Natural killer cell (primary cell): ENCODE measurements at regions not wholly inside any gene's neighbourhood (a gene's known extent, or its start where the extent isn't known, plus 50 kb on each side); places are given as distances from the start of the nearest gene placed in this dataset.

ENCODE experiments used
- ATAC-seq, 3 donors: fragments of 150-1000 bp in 2 of 3; fragments of 200-7000 bp in 1 of 3; cut with Tn5 transposase; 1 replicate in 1 of 3; 2 replicates in 2 of 3; pipeline ENCODE4 v1.10.0; 2021; ENCODE audit warnings: mild to moderate bottlenecking in 2 of 3, moderate library complexity in 2 of 3
- DNase-seq, 2 donors: peaks; one replicate each; pipeline versions ENCODE4 v3.0.0 to v3.0.0-alpha.2; 2013 to 2021; ENCODE audit warnings: mixed read lengths in 1 of 2
- H3K27ac ChIP-seq: one replicate; pipeline ENCODE4 v1.5.1; 2013; ENCODE audit warnings: mild to moderate bottlenecking, low read length
- H3K27me3 ChIP-seq: one replicate; pipeline ENCODE4 v1.6.1; 2013; ENCODE audit warnings: low read length; ENCODE audit not compliant: control insufficient read depth, insufficient read depth
- H3K36me3 ChIP-seq: one replicate; pipeline ENCODE4 v1.6.1; 2013; ENCODE audit warnings: low read length; ENCODE audit not compliant: control insufficient read depth, insufficient read depth
- H3K4me1 ChIP-seq: one replicate; pipeline ENCODE4 v1.6.1; 2013; ENCODE audit warnings: low read length; ENCODE audit not compliant: control insufficient read depth, insufficient read depth
- H3K4me3 ChIP-seq: one replicate; pipeline ENCODE4 v1.5.1; 2013; ENCODE audit warnings: low read length
- H3K9me3 ChIP-seq: one replicate; pipeline ENCODE4 v1.6.1; 2013; ENCODE audit warnings: low read length; ENCODE audit not compliant: control insufficient read depth, insufficient read depth
- H3K27ac Mint-ChIP-seq, 2 donors: one replicate each; pipeline ENCODE4 v1.8.0; 2022; ENCODE audit warnings: mild to moderate bottlenecking in 2 of 2, mixed read lengths in 2 of 2, moderate library complexity in 1 of 2
- H3K27me3 Mint-ChIP-seq, 2 donors: one replicate each; pipeline ENCODE4 v1.8.0; 2022; ENCODE audit warnings: low read depth in 2 of 2, mixed read lengths in 2 of 2
- H3K36me3 Mint-ChIP-seq: one replicate; pipeline ENCODE4 v1.8.0; 2022; ENCODE audit warnings: mixed read lengths
- H3K4me1 Mint-ChIP-seq, 2 donors: one replicate each; pipeline ENCODE4 v1.8.0; 2022; ENCODE audit warnings: mixed read lengths in 2 of 2
- H3K4me3 Mint-ChIP-seq: one replicate; pipeline ENCODE4 v1.8.0; 2022; ENCODE audit warnings: mild to moderate bottlenecking, moderate library complexity, mixed read lengths
- H3K9me3 Mint-ChIP-seq, 2 donors: one replicate each; pipeline ENCODE4 v1.8.0; 2022; ENCODE audit warnings: mixed read lengths in 2 of 2
- CTCF ChIP-seq: fragments of 200-600 bp; IDR thresholded peaks from one replicate; pipeline ENCODE4 v1.8.0; 2022; ENCODE audit warnings: antibody characterized with exemption
- WGBS: methylation state at CpG from one replicate; pipeline ENCODE4 v1.1.7; 2013; ENCODE audit warnings: missing lambda C conversion rate; ENCODE audit not compliant: insufficient coverage; 5-methylcytosine and 5-hydroxymethylcytosine counted together
- intact Hi-C: fragments of 100-400 bp; cut with micrococcal nuclease; formaldehyde crosslinking; loops from one replicate; pipeline ENCODE4 v1.14.2; 2022

GRCh38 chr2:128485761-128486639 is 167.3 kb upstream of the HS6ST1 start:
- Histone ChIP-seq H3K27ac (no peak overlapping the region), H3K4me1 (no peaks in the 10 kb centered on the region), H3K27me3 (no peaks in the 10 kb centered on the region), H3K9me3 (no peaks in the 10 kb centered on the region), H3K4me3 (no peak overlapping the region), H3K36me3 (no peaks in the 10 kb centered on the region)
- DNase-seq, result no peak
- intact Hi-C loops, result no loop called here
- Mint-ChIP-seq H3K27ac (no peak overlapping the region), H3K36me3 (no peaks in the 10 kb centered on the region), H3K4me1 (no peaks in the 10 kb centered on the region), H3K4me3 (no peak overlapping the region), H3K27me3 (peaks cover 6 to 21% of the 10 kb centered on the region in 2 donors), H3K9me3 (no peaks in the 10 kb centered on the region)
- no peak for TF ChIP-seq CTCF
- ATAC-seq, result no peak
- 94% methylated on average over 34 of the region's 34 CpGs for WGBS

- intact Hi-C loops, result no loop called here
- no peaks in the 10 kb centered on the region for H3K27me3 ChIP-seq
- no peaks in the 10 kb centered on the region for H3K36me3 Mint-ChIP-seq
- ATAC-seq (no peak), DNase-seq (no peak)
- no peaks in the 10 kb centered on the region for H3K9me3 ChIP-seq
- H3K27ac ChIP-seq, result no peak overlapping the region
- TF ChIP-seq CTCF, result no peak
- WGBS, result 85% methylated on average over 15 of the region's 15 CpGs
- no peak overlapping the region for H3K4me3 Mint-ChIP-seq
- H3K27ac Mint-ChIP-seq, result no peak overlapping the region
- H3K4me1 ChIP-seq, result no peaks in the 10 kb centered on the region
- no peak overlapping the region for H3K4me3 ChIP-seq
- H3K4me1 Mint-ChIP-seq, result no peaks in the 10 kb centered on the region
- peaks cover 6 to 27% of the 10 kb centered on the region in 2 donors for H3K27me3 Mint-ChIP-seq
- H3K36me3 ChIP-seq, result no peaks in the 10 kb centered on the region
- no peaks in the 10 kb centered on the region for H3K9me3 Mint-ChIP-seq
Measured at GRCh38 chr2:128486640-128487375, 168.1 kb upstream of the HS6ST1 start.

- intact Hi-C loops, result no loop called here
- no peak for TF ChIP-seq CTCF
- H3K36me3 Mint-ChIP-seq, result no peaks in the 10 kb centered on the region
- no peak for DNase-seq
- H3K9me3 Mint-ChIP-seq, result no peaks in the 10 kb centered on the region
- Histone ChIP-seq H3K27me3 (no peaks in the 10 kb centered on the region), H3K4me3 (no peak overlapping the region), H3K27ac (no peak overlapping the region), H3K9me3 (no peaks in the 10 kb centered on the region), H3K36me3 (no peaks in the 10 kb centered on the region), H3K4me1 (no peaks in the 10 kb centered on the region)
- no peak for ATAC-seq
- H3K4me3 Mint-ChIP-seq, result no peak overlapping the region
- no peak overlapping the region for H3K27ac Mint-ChIP-seq
- peaks cover 6 to 27% of the 10 kb centered on the region in 2 donors for H3K27me3 Mint-ChIP-seq
- WGBS, result 76% methylated on average over 3 of the region's 3 CpGs
- H3K4me1 Mint-ChIP-seq, result no peaks in the 10 kb centered on the region
Measured at GRCh38 chr2:128487650-128488387, 169.2 kb upstream of the HS6ST1 start.
